CD4-positive, alpha-beta T cell treated with Interleukin-21 for 1 hour (primary cell): ENCODE measurements at regions not wholly inside any gene's neighbourhood (a gene's known extent, or its start where the extent isn't known, plus 50 kb on each side); places are given as distances from the start of the nearest gene placed in this dataset.
A peak's percentile ranks its signal among the peaks of the same experiment; 100 is the strongest.
"Not testable (repeated sequence)": the region's sequence is repeated elsewhere in the genome, so short reads cannot be mapped to it uniquely, and the experiment has no call there.

ENCODE experiments used
- DNase-seq: peaks from one replicate; pipeline ENCODE4 v3.0.0-alpha.2; 2020

DNA sequence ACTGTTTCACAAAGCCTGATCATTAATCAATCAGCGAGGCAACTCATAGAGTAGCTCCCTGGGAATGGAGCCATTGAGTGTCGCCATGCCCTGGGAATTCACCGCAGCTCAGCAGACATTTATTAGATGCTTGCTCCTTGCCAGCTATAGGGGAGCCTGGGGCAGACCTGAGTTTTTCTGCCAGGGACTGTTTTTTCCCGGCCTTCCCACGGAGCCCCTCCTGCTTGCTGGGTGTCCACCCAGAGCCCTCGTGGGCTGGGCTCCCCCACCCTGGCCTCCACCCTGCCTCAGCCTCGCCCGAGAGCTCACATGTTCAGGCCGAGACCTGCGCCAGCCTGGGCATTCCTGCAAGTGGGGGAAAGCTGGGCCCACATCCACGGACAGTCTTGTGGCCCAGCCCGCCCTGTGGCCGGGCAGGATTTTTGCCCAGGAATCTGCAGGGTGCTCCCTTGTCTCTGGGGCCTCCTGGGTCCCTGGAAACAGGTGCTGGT, 64.9 kb downstream of the SMIM38 start:
- DNase-seq: no peak

DNA sequence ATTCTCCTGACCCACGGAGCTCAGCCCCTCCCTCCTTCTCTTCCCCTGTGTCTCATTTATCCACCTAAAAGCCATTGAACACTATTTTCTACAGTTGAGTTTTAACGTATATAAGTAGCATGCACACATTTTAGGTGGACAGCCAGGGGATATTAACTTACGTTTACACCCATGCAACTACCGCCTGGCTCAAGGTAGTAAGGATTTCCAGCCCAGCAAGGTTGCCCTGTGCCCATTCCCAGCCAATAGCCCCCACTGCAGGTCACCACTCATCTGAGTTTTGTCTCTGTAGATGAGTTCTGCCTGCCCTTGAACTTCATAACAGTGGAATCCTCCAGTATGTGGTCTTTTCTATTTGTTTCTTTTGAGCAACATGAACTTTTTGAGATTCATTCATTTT, 65.4 kb downstream of the SMIM38 start:
- no peak for DNase-seq

DNA sequence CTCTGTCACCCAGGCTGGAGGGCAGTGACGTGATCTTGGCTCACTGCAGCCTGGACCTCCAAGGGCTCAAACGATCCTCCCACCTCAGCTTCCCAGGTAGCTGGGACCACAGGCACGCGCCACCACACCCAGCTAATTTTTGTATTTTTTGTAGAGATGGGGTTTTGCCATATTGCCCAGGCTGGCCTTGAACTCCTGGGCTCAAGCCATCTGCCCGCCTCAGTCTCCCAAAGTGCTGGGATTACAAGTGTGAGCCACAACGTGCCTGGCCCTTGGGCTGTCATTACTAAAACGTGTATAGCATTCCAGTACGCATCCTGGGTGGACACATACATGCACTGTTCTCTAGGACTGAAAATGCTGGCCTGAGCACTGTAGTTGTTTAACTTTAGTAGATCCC, 65.9 kb downstream of the SMIM38 start:
- DNase-seq: not testable (repeated sequence)

DNA sequence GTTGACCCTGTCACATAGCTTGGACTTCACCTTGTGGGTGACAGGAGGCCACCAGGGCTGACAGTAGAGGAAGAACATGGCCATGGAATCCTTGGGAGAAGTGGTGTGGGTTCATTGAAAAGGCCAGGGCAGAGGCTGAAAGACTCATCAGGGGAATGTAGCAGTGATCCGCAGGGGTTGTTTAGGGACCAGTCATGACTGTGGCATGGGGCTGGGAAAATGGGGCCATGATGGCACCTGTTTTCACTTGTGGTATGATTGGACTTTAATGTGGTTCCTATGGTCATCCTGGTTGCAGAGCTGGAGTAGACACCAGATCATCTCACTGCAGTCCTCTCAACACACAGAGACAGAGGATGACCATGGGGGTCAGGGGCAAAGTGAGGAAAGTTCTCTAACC, 66.7 kb upstream of the MYEOV start:
- no peak for DNase-seq

DNA sequence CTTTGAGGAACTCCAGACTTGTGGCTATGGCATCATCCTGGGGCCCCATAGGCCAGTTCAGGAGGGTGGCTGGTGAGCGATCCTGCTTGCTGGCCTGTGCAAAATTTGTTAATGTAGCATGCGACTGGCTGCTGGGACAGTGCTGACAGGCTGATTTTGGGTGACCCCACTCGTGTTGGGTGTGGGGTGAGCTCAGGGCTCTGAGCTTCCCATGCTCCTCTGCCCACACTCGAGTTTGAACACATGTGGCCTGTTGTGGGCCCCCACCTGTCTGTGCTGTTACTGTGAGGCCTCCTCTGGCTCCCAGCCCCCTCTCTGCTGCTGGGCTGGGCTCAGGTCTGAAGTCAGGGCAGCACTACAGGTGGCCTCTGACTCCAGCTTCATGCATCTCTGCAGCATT, 64.4 kb upstream of the MYEOV start:
- no peak for DNase-seq

DNA sequence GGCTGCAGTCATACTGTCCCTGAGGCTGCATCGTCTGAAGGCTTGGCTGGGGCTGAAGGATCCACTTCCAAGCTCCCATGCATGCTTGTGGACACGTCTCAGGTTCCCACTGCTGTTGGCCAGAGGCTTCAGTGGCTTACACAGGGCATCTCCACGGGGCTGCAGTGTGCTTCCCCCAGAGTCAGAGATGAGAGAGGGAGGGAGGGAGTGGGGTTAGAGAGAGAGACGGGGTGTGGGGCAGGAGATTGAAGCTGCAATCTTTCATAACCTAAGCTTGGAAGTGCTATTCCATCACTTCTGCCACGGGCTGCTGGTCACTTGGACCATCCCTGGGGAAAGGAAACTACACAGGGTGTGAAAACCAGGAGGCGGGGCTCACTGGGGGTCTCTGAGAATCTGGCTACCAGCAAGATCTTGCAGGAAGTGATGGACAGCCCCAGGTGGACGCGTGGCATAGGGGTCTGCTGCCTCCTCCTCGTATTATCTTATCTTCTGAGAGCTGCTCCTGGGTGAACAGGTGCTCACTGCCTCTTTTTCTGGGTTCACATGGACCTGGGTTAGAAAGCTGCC, 63.0 kb upstream of the MYEOV start:
- DNase-seq: no peak

DNA sequence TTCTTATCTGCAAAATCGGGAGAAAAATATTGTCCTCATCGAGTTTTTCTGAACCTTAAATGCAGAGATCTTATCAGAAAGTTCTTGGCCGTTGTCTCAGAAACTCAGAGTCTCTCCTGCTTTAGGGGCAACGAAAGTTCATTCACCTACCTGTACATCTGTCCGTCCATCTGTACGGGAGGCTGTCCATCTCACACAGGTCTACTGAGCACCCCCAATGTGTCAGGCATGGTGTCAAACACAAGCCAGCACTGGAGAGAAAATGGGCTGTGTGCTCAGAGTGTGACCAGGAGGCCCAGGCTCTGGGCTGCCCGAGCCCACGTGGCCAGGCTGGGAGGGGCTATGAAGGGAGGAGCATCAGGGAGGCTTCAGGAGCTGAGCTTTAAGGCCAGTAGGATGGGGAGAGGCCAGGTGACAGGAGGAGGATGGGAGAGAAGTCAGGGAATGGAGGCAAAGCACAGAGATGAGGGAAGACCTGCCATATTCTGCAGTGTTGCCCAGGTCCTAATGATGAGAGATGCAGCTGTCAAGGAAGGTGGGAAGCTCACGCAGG, 62.4 kb upstream of the MYEOV start:
- DNase-seq: no peak

DNA sequence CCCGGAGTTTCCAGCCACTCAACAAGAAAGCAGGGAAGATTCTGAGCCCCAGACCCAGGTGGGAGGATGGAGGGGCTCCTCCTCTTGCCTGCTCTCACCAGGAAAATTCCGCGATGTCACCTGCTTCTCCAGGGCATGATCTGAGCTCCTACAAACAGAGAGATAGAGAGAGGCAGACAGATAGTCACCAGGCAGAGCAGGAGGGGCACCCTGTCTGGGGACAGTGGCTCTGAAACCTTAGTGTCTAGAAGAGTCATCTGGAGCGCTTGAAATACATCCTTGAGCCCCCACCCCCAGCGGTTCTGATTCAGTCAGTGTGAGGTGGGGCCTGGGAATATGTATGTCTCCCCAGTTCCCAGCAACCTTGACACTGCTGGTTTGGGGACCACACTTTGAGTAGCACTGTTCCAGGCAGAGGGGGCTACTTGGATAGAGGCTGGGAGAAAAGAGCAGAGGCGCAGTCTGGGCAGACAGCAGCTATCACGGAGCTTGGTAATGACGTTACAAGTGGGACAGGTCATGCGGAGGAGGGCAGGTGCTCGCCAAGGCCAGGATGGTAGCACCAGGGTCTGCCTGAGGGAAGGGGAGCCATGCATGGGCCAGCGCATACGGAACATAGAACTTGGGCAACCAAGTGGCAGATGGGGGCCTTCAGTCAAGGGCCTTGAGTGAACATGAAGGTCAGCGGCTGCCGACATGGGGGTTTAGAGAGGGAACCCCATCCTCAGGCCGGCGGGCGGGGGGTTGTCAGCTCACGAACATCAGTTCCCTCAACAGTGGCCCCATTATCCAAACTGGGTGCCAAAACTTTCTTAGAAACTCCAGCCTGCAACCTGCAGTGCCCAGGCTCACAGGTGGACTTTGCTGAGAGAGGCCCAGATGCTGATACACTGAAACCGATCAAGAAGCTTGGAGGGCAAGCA, 60.9 kb upstream of the MYEOV start:
- no peak for DNase-seq

DNA sequence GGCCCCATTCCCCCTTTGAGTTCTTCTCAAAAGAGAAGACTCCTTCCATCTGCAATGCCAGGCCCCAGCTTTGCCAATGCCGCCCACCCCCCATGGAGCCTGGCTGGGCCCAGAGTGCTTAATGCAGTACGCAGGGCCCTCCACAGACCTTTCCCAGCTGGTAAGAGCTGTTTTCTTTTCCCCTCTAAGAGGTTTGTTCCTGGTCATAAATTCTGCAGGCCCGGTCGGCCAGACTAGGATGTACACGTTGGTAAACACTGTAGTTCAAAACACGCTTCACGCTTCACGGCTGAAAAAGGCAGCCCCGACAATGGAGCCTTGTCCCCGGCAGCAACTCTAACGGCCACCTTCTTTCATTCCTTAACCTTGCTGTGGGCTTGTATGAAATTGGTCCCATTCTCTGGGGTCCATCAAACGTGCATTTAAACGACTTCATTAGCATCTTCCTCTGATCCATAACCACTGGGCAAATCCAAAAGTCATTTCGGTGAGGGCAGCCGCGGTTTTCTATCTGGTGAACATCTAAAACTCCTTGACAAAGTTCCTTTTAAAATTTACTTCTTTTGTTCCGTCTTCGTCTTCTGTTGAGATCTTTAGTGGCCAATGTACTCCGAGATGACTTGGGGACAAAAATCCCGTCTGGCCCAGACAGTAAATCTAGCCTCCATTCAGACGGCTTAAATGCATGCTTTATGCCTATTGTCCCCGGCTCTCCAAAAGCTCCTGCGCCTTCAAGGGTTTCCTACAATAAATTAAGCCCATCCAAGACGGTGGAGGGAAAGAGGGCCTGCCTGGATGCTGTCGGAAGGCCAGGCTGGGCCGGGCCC, 60.0 kb upstream of the MYEOV start:
- DNase-seq: no peak

DNA sequence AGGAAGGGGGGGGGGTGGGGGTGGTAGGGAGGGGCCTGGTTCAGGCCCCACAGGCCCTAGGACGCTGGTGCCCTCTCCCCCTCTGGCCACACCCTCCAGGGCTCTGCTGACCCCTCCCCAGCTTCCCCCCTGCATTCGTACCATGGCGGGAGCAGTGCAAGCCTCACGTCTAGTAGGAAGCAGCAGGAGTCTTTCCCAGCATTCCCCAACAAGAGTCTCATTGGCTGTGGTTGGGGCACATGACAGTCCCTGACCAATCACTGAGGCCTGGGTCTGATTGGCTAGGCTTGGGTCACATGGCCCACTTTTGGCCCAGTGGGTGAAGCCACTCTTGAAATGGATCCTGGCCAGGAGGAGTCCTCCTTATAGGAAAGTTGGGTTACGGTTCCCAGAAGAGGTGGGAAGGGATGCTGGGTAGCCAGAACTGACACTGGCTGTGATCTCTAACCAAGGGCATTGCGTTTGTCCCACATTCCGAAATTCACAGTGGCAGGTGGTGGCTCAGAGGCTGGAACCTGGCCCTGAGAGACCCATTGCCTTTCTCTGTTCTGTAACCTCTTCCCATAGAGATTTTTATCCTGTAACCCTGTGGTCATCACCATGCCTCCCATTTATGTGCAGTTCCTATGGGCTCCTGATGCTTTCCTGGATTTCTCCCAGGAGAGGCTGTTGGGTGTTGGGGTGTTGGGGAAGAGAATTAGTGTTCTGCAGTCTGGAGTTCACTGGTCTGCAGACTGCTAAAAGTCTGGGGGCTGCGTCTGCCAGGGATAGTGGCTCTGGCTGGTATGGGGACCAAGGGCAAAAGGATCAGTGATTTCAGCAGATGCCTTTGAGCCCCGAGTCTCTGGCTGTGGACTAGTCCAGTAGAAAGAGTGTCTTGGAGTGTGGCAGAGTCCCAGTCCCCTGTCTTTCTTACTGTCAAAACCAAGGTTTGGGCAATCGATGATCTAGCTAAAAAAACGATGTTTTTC, 58.9 kb upstream of the MYEOV start:
- no peak for DNase-seq

DNA sequence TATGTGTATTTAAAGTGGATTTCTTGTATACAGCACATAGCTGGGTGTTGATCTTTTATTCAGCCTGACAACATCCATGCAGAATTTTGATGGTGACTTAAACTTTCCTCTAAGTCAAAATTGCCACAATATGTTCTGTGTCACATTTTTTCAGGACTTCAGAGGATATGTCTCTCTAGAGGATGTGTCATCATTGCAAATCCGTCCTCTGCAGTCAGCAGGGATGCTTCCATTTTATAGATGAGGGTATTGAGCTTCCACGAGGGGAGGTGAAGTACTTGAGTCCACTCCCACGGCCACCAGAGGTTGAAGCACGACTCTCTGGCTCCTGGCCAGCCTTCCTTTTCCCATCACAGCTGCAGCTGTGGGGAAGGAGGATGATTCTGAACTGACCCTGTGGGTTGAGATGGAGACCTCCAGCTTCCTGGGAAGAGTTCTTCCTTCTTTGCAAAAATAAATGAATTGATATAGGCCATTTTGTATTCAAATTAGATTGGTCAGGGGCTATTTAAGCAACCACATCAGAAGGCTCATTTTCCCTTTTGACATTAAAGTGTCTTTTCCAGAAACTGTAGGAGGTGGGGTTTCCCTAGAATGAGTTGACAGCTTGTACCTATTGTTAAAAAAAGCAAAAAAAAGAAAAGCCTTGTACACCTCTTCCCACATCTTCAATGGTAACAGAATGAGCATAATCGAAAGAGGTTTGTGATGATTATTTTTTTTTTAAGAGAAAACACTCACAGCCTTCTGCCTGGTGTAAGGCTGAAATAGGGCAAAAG, 55.2 kb upstream of the MYEOV start:
- DNase-seq: no peak

DNA sequence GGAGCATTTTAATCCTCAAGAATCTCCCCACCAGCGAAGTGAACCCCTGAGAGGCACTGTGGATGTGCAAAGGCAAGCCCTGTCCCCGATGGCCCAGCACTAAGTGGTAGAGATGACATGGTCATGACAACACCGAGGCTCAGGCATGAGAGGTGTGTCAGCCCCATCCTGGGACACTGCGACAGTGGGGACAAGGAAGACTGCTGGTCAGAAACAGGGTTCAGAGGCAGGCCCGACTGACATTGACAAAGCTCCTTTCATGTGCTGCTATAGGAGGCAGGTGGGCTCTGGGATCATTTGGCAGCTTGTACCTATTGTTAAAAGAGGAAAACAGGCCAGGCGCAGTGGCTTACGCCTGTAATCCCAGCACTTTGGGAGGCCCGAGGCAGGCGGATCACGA, 54.3 kb upstream of the MYEOV start:
- DNase-seq: no peak

DNA sequence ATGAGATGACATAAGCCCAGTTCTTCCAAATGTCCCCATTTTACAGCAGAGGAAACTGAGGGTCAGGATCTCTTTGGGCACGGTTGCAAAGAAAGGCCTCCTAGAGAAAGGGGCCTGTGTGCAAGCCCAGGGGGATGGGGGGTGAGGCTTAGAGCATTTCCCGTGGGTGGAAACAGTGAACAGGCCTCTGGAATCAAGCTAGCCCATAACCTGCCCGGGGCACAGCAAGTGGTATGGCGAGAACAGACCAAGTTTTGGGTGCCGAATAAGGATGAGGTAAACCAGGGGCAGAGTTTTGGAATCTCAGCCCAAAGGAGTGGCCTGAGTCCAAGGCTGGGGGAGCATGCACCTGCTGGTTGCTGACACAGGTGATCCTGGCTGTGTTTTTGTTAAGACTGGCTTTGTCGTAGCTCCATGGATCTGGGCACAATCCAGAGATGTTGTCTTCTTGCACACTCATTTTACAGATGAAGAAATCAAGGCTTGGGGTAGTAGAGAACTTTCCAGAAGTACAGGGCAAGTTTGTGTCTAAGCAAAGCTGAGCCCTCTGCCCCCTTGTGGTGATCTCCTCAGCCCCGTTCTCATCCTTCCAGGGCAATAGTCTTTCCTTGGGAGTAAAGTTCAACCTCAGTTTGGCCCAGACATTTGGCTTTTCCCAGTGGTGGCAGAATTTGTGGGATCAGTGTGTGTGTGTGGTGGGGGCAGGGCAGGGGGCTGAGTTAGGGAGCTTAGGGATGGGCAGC, 53.5 kb upstream of the MYEOV start:
- peak; percentile 4 for DNase-seq

DNA sequence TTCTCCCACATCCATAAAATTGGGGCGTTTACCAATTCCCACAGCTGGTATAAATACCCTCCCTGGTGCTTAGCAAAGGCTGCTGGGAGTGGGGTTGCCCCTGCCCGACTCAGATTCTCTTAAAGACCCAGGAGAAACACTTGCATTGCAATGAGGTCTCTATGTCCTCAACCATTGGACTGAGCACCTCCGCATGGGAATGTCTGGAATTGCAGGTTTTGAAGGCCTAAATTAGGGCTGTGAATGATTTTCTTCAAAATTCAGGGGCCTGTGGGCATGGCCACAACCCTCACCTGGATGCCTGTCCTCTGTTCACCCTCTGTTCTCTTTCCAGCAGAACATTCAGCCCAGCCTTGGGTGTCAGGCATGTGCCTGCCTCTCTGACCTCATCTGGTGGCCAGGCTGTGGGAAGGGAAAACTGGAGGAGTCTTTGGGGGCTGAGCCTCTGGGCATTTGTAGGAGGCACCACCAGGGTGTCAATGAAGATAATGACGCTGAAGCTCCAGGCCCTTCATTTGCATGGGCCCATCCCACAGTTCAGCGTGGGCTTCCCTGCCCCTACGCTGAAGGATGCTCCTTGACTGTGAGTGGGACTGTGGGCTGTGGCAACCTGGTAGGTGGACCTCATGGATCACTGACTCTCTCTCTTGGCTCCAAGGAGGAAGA, 52.7 kb upstream of the MYEOV start:
- no peak for DNase-seq

DNA sequence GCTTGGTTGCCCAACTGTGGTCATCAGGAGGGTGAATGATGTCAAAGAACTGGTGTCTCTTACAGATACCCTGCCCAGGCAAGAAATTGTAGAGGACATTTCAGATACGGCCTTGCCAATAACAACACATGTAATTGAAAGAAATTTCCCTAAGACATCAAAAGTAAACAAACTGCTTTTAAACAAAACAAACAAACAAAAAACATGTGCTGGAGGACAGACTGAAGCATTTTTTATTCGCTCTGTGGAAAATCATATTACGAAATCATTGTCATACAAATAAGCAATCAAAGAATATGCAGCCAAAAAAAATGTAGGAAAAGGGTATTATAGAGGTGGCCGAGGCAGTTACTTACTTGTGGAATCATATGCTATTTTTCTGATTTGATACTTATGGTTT, 52.1 kb upstream of the MYEOV start:
- no peak for DNase-seq

DNA sequence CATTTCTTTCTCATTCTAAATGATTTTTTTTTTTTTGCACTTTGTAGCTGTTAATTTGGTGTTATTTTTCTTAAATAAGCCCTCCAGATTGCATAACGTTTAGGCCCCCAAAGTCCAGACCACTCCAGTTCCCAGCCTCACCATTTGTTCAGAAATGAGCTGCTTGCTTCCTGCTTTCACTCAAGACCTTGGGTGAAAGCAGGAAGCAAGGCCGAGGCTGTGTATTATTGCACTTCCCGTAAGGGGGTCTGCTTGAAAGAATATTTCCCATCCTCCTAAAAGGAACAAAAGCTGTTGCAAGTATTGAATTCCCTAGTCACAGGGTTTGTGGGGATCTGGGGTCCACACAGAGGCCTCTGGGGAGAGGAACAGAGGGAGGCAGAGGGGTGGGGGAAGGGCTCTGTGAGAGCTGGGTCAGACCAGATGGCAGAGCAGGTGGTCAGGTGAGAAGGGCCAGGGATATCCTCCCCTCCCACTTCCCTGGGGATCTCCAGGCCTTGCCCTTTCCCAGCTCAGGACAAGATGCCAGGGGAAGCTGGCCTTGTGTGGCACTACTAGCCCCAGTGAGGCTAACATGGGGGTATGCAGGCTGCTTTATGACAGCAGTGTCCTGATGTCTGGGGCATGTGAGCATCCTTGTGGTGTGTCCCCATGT, 51.6 kb upstream of the MYEOV start:
- DNase-seq: no peak

DNA sequence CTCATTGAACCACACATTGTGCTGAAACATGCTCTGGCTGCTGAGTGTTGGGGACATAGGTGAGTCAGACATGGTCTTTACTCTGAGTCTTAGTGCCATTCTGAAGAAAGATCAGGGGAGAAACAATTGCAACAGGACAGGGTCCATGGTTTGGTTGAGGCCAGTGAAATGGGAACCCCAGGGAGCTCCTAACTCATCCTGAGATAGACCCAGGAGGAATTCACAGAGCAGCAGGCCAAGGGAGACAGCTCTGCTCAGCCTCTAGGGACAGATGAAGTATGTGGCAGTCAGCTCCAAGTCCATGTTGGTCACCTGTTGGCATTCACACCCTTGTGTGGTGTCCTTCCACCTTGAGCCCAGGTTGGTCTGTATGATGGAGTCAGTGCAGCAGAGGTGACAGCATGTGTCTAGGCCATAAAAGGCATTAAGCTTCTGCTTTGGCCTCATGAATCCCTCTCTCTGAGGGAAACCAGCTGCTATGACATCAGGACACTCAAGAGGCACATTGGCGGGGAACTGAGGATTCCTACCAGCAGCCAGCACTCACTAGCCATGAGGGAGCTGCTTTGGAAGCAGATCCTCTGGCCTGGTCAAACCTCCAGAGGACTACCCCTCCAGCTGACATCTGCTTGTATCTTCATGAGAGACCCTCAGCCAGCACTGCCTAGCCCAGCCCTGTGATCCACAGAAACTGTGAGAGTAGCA, 50.3 kb upstream of the MYEOV start:
- DNase-seq: no peak
